ENCODE measurements at regions not wholly inside any gene's neighbourhood (a gene's known extent, or its start where the extent isn't known, plus 50 kb on each side); places are given as distances from the start of the nearest gene placed in this dataset.

DNA sequence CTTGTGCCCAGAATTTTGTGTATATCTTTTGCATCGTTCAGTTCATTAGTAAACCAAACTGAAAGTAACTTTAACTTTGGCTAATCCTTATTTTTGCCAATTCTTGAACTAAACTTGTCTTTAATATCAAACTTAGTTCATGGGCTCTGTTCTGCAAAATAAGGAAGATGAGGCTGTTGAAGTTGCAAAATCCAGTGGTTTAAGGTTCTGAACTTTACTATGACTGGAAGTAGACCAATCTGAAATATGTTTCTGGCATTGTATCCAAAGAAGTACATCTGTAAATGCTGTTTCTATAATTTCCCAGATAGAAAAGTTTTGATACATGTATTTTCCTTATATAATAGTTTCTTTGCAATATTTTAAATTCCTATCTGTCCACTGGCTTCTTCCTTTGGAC, 238.1 kb downstream of the CETN3 start:
- Mint-ChIP-seq H3K9me3 (peaks cover 6% of the 10 kb centered on the region), H3K4me3 (no peak overlapping the region), H3K27me3 (no peaks in the 10 kb centered on the region), H3K36me3 (no peaks in the 10 kb centered on the region), H3K4me1 (ENCODE audit: low read depth) (no peaks in the 10 kb centered on the region), H3K27ac (no peak overlapping the region)
- intact Hi-C loops (cut with micrococcal nuclease): no loop called here
- DNase-seq: no peak
- POLR2A ChIA-PET: no interaction called here
- CTCF ChIA-PET: no interaction called here

GRCh38 chr5:90170261-90170660, 239.3 kb downstream of the CETN3 start:
- CTCF ChIA-PET: no interaction called here

DNA sequence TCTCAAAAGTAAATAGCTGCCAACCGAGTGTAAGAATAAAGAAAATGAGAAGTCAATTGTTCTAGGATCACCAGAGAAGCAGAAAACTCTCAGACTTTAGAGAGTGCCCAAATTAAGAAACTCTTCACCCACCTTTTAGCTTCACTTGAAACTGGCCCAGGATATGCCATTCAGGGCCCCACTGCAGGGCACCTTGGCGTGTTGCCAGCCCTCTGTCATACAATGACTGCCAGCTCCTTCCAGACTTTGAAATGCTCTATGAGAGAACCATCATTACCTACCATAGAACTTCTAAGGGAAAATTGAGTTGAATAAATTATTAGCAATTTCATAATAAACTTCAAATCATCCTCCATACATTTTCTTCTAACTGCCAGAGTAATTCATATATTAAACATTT, 240.5 kb downstream of the CETN3 start:
- intact Hi-C loops (cut with micrococcal nuclease): no loop called here
- Mint-ChIP-seq H3K27ac (no peak overlapping the region), H3K9me3 (no peaks in the 10 kb centered on the region), H3K4me1 (ENCODE audit: low read depth) (no peaks in the 10 kb centered on the region), H3K36me3 (no peaks in the 10 kb centered on the region), H3K4me3 (no peak overlapping the region), H3K27me3 (no peaks in the 10 kb centered on the region)
- CTCF ChIA-PET: no interaction called here
- POLR2A ChIA-PET: no interaction called here
- no peak for DNase-seq

More at GRCh38 chr5:90170261-90170660, 239.3 kb downstream of the CETN3 start:
- DNase-seq: no peak
- Mint-ChIP-seq H3K27ac (no peak overlapping the region), H3K9me3 (no peaks in the 10 kb centered on the region), H3K36me3 (no peaks in the 10 kb centered on the region), H3K4me3 (no peak overlapping the region), H3K4me1 (ENCODE audit: low read depth) (no peaks in the 10 kb centered on the region), H3K27me3 (no peaks in the 10 kb centered on the region)
- POLR2A ChIA-PET: no interaction called here
- intact Hi-C loops (cut with micrococcal nuclease): no loop called here

- Mint-ChIP-seq H3K27ac (no peak overlapping the region), H3K9me3 (no peaks in the 10 kb centered on the region), H3K4me1 (ENCODE audit: low read depth) (no peaks in the 10 kb centered on the region), H3K36me3 (no peaks in the 10 kb centered on the region), H3K4me3 (no peak overlapping the region), H3K27me3 (no peaks in the 10 kb centered on the region)
- ChIA-PET POLR2A (no interaction called here), CTCF (no interaction called here)
- intact Hi-C loops (cut with micrococcal nuclease): no loop called here
- no peak for DNase-seq
These were observed 241.2 kb downstream of the CETN3 start for GRCh38 chr5:90168399-90168798.

DNA sequence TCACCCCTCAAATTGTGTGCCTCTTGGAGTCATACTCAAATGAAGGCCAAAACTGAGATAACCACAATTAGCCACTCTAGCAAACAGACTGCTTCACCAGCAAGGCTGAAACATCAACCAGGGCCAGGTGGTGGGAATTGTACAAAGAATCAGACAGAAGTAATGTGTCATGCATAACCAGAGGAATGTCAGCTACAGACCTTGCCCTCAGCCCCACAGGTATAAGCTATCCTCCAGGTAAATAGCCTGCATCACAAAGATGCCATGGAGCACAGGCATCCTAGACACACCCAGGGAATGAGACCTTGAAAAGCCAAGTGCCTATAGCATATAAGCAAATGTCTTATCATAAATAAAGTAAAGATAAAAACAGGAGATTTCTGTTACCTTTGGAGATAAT, 242.7 kb downstream of the CETN3 start:
- intact Hi-C loops (cut with micrococcal nuclease): no loop called here
- H3K9me3 Mint-ChIP-seq: no peaks in the 10 kb centered on the region
- no peaks in the 10 kb centered on the region for H3K4me1 Mint-ChIP-seq (ENCODE audit: low read depth)

DNA sequence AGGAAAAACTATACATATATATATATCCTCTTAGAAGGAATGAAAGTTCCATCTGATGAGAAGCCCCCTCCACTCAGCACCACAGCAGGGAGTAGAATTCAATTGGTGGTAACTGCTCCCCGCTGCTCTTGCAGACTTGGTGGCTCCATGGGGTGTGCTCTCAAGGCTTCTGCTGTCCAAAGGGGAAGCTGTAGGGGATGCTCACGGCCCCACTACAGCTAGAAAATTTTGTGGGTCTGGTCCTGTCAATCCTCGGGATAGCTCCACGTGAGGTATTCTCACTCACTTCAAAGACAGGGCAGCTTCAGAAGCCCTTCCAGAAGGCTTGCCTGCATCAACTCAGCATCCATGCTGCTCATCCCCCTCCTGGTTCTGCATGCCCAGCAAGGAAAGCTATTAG, 247.2 kb downstream of the CETN3 start:
- Mint-ChIP-seq H3K4me1 (ENCODE audit: low read depth) (no peaks in the 10 kb centered on the region), H3K27ac (no peak overlapping the region), H3K4me3 (no peak overlapping the region), H3K9me3 (no peaks in the 10 kb centered on the region), H3K27me3 (no peaks in the 10 kb centered on the region), H3K36me3 (no peaks in the 10 kb centered on the region)
- intact Hi-C loops (cut with micrococcal nuclease): no loop called here
- POLR2A ChIA-PET: no interaction called here
- CTCF ChIA-PET: no interaction called here
- DNase-seq: no peak

More for the DNA sequence above, 242.7 kb downstream of the CETN3 start:
- H3K27me3 Mint-ChIP-seq: no peaks in the 10 kb centered on the region
- CTCF ChIA-PET: no interaction called here
- no peaks in the 10 kb centered on the region for H3K36me3 Mint-ChIP-seq
- no peak for DNase-seq
- POLR2A ChIA-PET: no interaction called here
- H3K4me3 Mint-ChIP-seq: no peak overlapping the region
- no peak overlapping the region for H3K27ac Mint-ChIP-seq

GRCh38 chr5:90161414-90161813, 248.1 kb downstream of the CETN3 start:
- no peaks in the 10 kb centered on the region for H3K9me3 Mint-ChIP-seq
- DNase-seq: no peak
- ChIA-PET POLR2A (no interaction called here), CTCF (interaction anchor here (0.7 kb wide), 1 partner anchor 1434 kb away, joined by 3 read pairs; no protein-coding TSS in a partner anchor)
- no peaks in the 10 kb centered on the region for H3K4me1 Mint-ChIP-seq (ENCODE audit: low read depth)
- intact Hi-C loops (cut with micrococcal nuclease): no loop called here
- no peak overlapping the region for H3K27ac Mint-ChIP-seq
- no peaks in the 10 kb centered on the region for H3K36me3 Mint-ChIP-seq
- no peak overlapping the region for H3K4me3 Mint-ChIP-seq
- H3K27me3 Mint-ChIP-seq: no peaks in the 10 kb centered on the region

GRCh38 chr5:90158131-90158530, 251.4 kb downstream of the CETN3 start:
- Mint-ChIP-seq H3K4me3 (no peak overlapping the region), H3K27me3 (no peaks in the 10 kb centered on the region), H3K36me3 (no peaks in the 10 kb centered on the region), H3K4me1 (ENCODE audit: low read depth) (no peaks in the 10 kb centered on the region), H3K9me3 (peaks cover 4% of the 10 kb centered on the region), H3K27ac (no peak overlapping the region)
- POLR2A ChIA-PET: no interaction called here
- CTCF ChIA-PET: no interaction called here
- intact Hi-C loops (cut with micrococcal nuclease): no loop called here
- no peak for DNase-seq

DNA sequence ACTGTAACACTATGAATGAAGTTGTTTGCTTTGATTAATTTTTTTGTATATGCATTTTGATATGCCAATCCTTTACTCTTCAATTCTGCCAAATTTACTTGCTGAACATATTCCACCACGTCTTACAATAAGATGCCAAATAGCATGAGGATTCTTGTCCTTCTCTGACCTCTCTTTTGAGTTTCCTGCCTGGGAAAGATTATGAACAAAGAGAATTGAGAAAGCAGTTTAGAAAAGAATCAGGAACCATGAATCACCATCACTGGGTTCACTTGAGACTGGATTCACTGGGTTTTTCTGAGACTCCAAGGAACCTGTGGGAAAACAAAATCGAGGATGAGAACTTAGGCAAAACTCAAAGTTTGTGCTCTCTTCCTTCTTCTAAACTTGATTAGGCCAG, 256.5 kb downstream of the CETN3 start:
- Mint-ChIP-seq H3K4me3 (no peak overlapping the region), H3K9me3 (peaks cover 11% of the 10 kb centered on the region), H3K4me1 (ENCODE audit: low read depth) (no peaks in the 10 kb centered on the region), H3K27ac (no peak overlapping the region), H3K27me3 (no peaks in the 10 kb centered on the region), H3K36me3 (no peaks in the 10 kb centered on the region)
- DNase-seq: no peak
- CTCF ChIA-PET: no interaction called here
- POLR2A ChIA-PET: no interaction called here
- intact Hi-C loops (cut with micrococcal nuclease): no loop called here

GRCh38 chr5:90144625-90145327, 264.8 kb downstream of the CETN3 start:
- intact Hi-C loops (cut with micrococcal nuclease): no loop called here
- Mint-ChIP-seq H3K27me3 (no peaks in the 10 kb centered on the region), H3K4me1 (ENCODE audit: low read depth) (no peaks in the 10 kb centered on the region), H3K9me3 (peaks cover 5% of the 10 kb centered on the region), H3K36me3 (no peaks in the 10 kb centered on the region), H3K4me3 (no peak overlapping the region), H3K27ac (no peak overlapping the region)
- CTCF ChIA-PET: no interaction called here
- POLR2A ChIA-PET: no interaction called here
- DNase-seq: no peak

GRCh38 chr5:90142541-90142940, 267.0 kb downstream of the CETN3 start:
- Mint-ChIP-seq H3K4me3 (no peak overlapping the region), H3K36me3 (no peaks in the 10 kb centered on the region), H3K9me3 (no peaks in the 10 kb centered on the region), H3K27me3 (no peaks in the 10 kb centered on the region), H3K27ac (no peak overlapping the region), H3K4me1 (ENCODE audit: low read depth) (no peaks in the 10 kb centered on the region)
- ChIA-PET CTCF (no interaction called here), POLR2A (no interaction called here)
- intact Hi-C loops (cut with micrococcal nuclease): no loop called here
- DNase-seq: no peak

GRCh38 chr5:90141984-90142383, 267.6 kb downstream of the CETN3 start:
- DNase-seq: no peak
- intact Hi-C loops (cut with micrococcal nuclease): no loop called here
- ChIA-PET CTCF (no interaction called here), POLR2A (no interaction called here)
- Mint-ChIP-seq H3K27me3 (no peaks in the 10 kb centered on the region), H3K4me3 (no peak overlapping the region), H3K36me3 (no peaks in the 10 kb centered on the region), H3K9me3 (no peaks in the 10 kb centered on the region), H3K4me1 (ENCODE audit: low read depth) (no peaks in the 10 kb centered on the region), H3K27ac (no peak overlapping the region)

- no peaks in the 10 kb centered on the region for H3K4me1 Mint-ChIP-seq (ENCODE audit: low read depth)
- no peaks in the 10 kb centered on the region for H3K9me3 Mint-ChIP-seq
- no peaks in the 10 kb centered on the region for H3K27me3 Mint-ChIP-seq
- H3K4me3 Mint-ChIP-seq: no peak overlapping the region
- no peaks in the 10 kb centered on the region for H3K36me3 Mint-ChIP-seq
- ChIA-PET POLR2A (no interaction called here), CTCF (no interaction called here)
- DNase-seq: no peak
- H3K27ac Mint-ChIP-seq: no peak overlapping the region
- intact Hi-C loops (cut with micrococcal nuclease): no loop called here
These were observed 272.5 kb downstream of the CETN3 start for GRCh38 chr5:90136952-90137528.
